Stomach (tissue), 8 donors: ENCODE measurements at regions not wholly inside any gene's neighbourhood (a gene's known extent, or its start where the extent isn't known, plus 50 kb on each side); places are given as distances from the start of the nearest gene placed in this dataset.

Experiments used
- DNase-seq, 2 donors: peaks; one replicate each; pipeline versions ENCODE4 v3.0.0 to v3.0.0-alpha.2; 2013 to 2019
- H3K27ac ChIP-seq, 5 donors: fragments of 200-600 bp in 4 of 5; sonication (generic) in 4 of 5; one replicate each; pipeline ENCODE4 v1.5.1; 2013 to 2019; ENCODE audit warnings: mild to moderate bottlenecking in 1 of 5, moderate library complexity in 1 of 5
- H3K27me3 ChIP-seq, 3 donors: fragments of 200-600 bp; sonication (generic); one replicate each; pipeline ENCODE4 v1.5.1; 2017 to 2019; ENCODE audit warnings: mixed run types in 1 of 3
- H3K36me3 ChIP-seq, 4 donors: fragments of 200-600 bp; sonication (generic); 1 replicate in 3 of 4; 2 replicates in 1 of 4; pipeline ENCODE4 v1.5.1; 2016 to 2019
- H3K4me1 ChIP-seq, 4 donors: fragments of 200-600 bp; sonication (generic); one replicate each; pipeline ENCODE4 v1.5.1; 2016 to 2019
- H3K4me3 ChIP-seq, 4 donors: fragments of 200-600 bp; sonication (generic) in 3 of 4; one replicate each; pipeline ENCODE4 v1.5.1; 2016 to 2019; ENCODE audit warnings: mild to moderate bottlenecking in 1 of 4
- H3K9me3 ChIP-seq, 4 donors: fragments of 200-600 bp; sonication (generic); one replicate each; pipeline ENCODE4 v1.5.1; 2016 to 2019
- EP300 ChIP-seq: sonication (generic); formaldehyde crosslinking; IDR thresholded peaks from one replicate; pipeline ENCODE4 v1.6.1; 2017; ENCODE audit warnings: antibody characterized with exemption
- POLR2A ChIP-seq, 4 donors: fragments of 450-650 bp; IDR thresholded peaks; one replicate each; pipeline ENCODE4 v1.6.1; 2016; ENCODE audit warnings: antibody characterized with exemption in 4 of 4, control low read depth in 2 of 4, mild to moderate bottlenecking in 1 of 4, moderate library complexity in 1 of 4
- POLR2AphosphoS5 ChIP-seq, 3 donors: sonication (generic); formaldehyde crosslinking; IDR thresholded peaks; one replicate each; pipeline ENCODE4 v1.6.1; 2016; ENCODE audit warnings: antibody characterized with exemption in 3 of 3
- WGBS, 5 donors: extraction: QIAGEN DNeasy Blood & Tissue Kit in 3 of 5; methylation state at CpG; one replicate each; pipeline versions ENCODE4 v1.1.5 to v1.1.7; 2013 to 2018; 5-methylcytosine and 5-hydroxymethylcytosine counted together
- intact Hi-C: fragments of 100-400 bp; cut with DNase I; formaldehyde crosslinking; loops from one replicate; pipeline ENCODE4 v1.15.1; 2023; ENCODE audit warnings: low total_unique reads
- TF ChIP-seq, protein P1 (sequence below), 7 experiments: fragments of 450-650 bp in 4 of 7; fragments of 200-600 bp in 3 of 7; sonication (generic) in 3 of 7; IDR thresholded peaks; one replicate each; pipeline ENCODE4 v1.5.1; 2016 to 2019; ENCODE audit warnings: antibody characterized with exemption in 7 of 7, control low read depth in 2 of 7, mild to moderate bottlenecking in 1 of 7
- donor health status: healthy with polysubstance abuse.
- donor health status: Bipolar disorder and iron deficiency.
- donor health status: healthy.

DNA sequence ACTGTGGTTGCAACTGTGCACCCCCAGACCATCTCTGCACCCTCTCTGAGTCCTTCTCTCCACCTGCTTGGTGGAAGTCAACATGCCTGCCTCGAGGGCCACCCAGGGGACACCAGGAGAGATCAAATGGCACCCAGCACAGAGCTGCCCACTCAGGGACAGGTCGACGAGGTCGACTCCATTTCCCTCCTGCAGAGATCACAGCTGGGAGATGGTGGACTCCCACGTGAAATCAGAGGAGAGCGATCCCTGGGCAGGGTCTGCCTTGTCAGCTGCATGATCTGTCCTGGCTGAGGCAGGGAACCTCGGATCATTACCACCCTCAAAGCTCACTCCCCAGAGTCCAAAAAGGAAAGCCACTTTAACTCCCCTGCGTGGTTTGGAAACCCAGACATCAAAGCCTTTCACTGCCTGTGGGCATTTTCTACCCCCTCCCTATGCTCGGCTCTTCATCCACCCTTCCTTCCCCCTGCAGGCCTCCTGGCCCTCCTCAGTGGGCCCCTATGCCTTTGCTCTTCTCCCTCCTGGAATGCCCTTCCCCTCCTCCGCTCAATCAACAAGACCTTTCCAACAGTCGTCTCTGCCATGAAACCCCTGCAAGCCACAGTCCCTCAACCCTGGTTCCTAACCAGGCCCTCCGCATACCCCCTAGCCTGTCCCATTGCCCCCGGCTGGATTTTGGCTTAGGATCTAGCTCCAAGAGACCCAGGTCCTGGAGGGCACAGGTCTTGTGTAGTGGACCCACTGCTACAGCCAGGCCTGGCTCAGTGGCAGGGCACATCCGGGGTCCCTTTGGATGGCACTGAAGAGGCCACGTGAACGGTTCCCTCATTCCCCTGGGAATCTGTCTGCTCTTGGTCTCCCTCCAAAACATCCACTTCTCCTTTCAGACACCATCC, 103.8 kb upstream of the RPL38 start:
- WGBS, 5 donors = 53 to 58% (median 54%) methylated on average over 16 of the region's 16 CpGs
- H3K4me1 ChIP-seq = no peaks in the 10 kb centered on the region
- H3K36me3 ChIP-seq = no peaks in the 10 kb centered on the region
- DNase-seq = no peak
- no peaks in the 10 kb centered on the region for H3K9me3 ChIP-seq
- H3K27me3 ChIP-seq = peaks cover 0 to 63% (median 21%) of the 10 kb centered on the region in 3 donors
- H3K4me3 ChIP-seq = no peak overlapping the region
- H3K27ac ChIP-seq = no peak overlapping the region
- intact Hi-C loops = no loop called here
- TF ChIP-seq, protein P1, sequence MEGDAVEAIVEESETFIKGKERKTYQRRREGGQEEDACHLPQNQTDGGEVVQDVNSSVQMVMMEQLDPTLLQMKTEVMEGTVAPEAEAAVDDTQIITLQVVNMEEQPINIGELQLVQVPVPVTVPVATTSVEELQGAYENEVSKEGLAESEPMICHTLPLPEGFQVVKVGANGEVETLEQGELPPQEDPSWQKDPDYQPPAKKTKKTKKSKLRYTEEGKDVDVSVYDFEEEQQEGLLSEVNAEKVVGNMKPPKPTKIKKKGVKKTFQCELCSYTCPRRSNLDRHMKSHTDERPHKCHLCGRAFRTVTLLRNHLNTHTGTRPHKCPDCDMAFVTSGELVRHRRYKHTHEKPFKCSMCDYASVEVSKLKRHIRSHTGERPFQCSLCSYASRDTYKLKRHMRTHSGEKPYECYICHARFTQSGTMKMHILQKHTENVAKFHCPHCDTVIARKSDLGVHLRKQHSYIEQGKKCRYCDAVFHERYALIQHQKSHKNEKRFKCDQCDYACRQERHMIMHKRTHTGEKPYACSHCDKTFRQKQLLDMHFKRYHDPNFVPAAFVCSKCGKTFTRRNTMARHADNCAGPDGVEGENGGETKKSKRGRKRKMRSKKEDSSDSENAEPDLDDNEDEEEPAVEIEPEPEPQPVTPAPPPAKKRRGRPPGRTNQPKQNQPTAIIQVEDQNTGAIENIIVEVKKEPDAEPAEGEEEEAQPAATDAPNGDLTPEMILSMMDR (IDR thresholded peaks at IDR 0.05) = no peak
- TF ChIP-seq EP300 = no peak
- TF ChIP-seq POLR2A (IDR thresholded peaks at IDR 0.05) = no peak
- no peak for TF ChIP-seq POLR2AphosphoS5 (IDR thresholded peaks at IDR 0.05)

DNA sequence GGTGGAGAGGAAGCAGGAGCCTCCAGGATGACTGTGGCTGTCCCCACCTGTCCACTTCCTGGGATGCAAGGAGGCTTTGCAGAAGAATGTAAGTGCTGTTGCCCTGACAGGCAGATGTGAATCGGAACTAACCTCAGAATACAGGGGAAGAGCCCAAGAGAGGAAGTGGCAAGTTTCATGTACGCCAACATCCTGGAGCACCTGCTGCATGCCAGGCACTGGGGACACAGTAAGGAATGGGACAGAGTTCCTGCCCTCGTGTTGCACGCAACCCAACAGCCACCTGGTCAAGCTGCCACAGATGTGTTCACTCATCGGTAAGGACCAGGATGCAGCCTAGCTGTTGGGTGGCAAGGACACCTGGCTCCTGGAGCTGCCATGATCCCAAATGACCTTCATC, 98.6 kb upstream of the RPL38 start:
- 76 to 86% (median 86%) methylated on average over 5 of the region's 5 CpGs for WGBS, 5 donors
- TF ChIP-seq, protein P1 (IDR thresholded peaks at IDR 0.05) = no peak
- TF ChIP-seq POLR2A (IDR thresholded peaks at IDR 0.05) (no peak), POLR2AphosphoS5 (IDR thresholded peaks at IDR 0.05) (no peak), EP300 (no peak)
- Histone ChIP-seq H3K27me3 (peaks cover 0 to 98% (median 16%) of the 10 kb centered on the region in 3 donors), H3K4me3 (no peak overlapping the region), H3K9me3 (no peaks in the 10 kb centered on the region), H3K27ac (no peak overlapping the region), H3K4me1 (no peaks in the 10 kb centered on the region), H3K36me3 (no peaks in the 10 kb centered on the region)
- no peak for DNase-seq
- intact Hi-C loops = no loop called here

DNA sequence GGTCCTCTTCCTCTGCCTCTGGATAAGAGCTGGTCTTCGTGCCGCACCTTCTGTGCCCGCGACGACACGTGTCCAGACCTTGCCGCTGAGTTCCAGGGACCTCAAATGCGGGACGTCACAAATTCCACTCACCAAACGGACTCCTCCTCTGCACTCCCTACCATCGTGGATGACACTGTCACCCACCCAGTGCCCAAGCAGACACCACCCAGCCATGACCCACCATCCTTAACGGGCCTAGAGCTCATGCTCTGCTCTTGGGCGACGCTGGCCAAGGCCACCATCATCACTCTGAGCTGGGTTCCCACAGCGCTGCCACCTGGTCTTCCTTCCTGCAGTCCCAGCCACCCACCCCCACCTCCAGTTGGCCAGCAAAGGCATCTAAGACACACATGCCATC, 96.4 kb upstream of the RPL38 start:
- intact Hi-C loops = no loop called here

DNA sequence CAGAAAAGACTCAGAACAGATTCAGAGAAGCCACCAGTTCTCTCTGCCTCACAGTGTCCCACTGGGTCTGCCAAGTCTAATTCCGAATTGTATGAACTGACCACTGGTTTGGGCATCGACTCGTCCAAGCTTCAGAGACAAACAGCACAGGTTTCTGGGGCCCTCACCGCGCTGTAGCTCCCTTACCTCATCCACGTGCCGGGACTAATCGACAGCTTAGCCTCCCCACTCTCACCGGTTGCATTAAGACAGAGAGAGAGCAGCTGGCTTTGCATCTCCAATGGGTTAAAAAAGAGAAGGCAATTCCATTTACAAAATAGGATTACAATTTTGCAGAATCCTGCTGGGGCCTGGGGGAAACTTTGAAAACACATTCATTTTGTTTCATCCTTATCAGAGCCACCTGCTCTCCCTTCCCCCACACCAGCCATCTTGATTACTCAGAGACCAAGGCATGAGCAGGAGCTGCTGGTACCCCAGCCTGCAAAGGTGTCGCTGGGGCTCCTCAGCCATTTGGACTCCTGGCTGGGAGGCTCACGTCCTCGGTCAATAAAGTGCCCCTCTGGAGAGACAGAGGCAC, 95.3 kb upstream of the RPL38 start:
- intact Hi-C loops = no loop called here
- no peaks in the 10 kb centered on the region for H3K9me3 ChIP-seq
- no peak overlapping the region for H3K27ac ChIP-seq
- H3K4me1 ChIP-seq = no peaks in the 10 kb centered on the region
- H3K4me3 ChIP-seq = no peak overlapping the region
- no peak for TF ChIP-seq POLR2AphosphoS5 (IDR thresholded peaks at IDR 0.05)
- TF ChIP-seq, protein P1 (IDR thresholded peaks at IDR 0.05) = no peak
- no peak for TF ChIP-seq EP300
- TF ChIP-seq POLR2A (IDR thresholded peaks at IDR 0.05) = no peak
- H3K27me3 ChIP-seq = peaks cover 0 to 83% (median 4%) of the 10 kb centered on the region in 3 donors
- WGBS, 5 donors = 45 to 57% (median 49%) methylated on average over 9 to 12 of the region's 12 CpGs
- DNase-seq = no peak
- no peaks in the 10 kb centered on the region for H3K36me3 ChIP-seq

More for the DNA sequence above, 96.4 kb upstream of the RPL38 start:
- no peaks in the 10 kb centered on the region for H3K9me3 ChIP-seq
- 89 to 92% (median 91%) methylated on average over 15 of the region's 15 CpGs for WGBS, 5 donors
- TF ChIP-seq POLR2AphosphoS5 (IDR thresholded peaks at IDR 0.05) (no peak), EP300 (no peak), POLR2A (IDR thresholded peaks at IDR 0.05) (no peak)
- TF ChIP-seq, protein P1 (IDR thresholded peaks at IDR 0.05) = no peak
- no peak for DNase-seq
- no peak overlapping the region for H3K27ac ChIP-seq
- H3K4me1 ChIP-seq = no peaks in the 10 kb centered on the region
- H3K36me3 ChIP-seq = no peaks in the 10 kb centered on the region
- H3K4me3 ChIP-seq = no peak overlapping the region
- peaks cover 0 to 88% (median 10%) of the 10 kb centered on the region in 3 donors for H3K27me3 ChIP-seq
